ENCODE measurements at regions not wholly inside any gene's neighbourhood (a gene's known extent, or its start where the extent isn't known, plus 50 kb on each side); places are given as distances from the start of the nearest gene placed in this dataset.

DNA sequence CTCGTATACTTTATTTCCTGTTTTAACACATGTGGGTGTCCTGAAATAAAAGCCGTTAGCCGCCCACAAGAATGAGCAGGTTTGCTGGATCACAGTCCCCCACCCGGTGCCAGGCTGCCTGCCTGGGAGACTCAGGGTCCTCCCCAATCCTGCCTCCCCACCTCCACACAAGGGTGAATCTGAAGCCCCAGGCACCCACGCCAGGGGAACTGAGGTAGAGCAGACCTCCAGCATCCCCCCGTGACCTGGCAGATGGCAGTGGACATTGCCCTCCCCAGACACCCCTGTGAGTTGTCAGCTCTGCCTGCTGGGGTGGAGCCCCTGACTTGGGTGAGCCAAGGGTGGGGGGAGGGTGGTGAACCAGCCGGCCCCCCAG, 114.8 kb downstream of the METRNL start:
- ATAC-seq = peak; percentile 32
- TF ChIP-seq, protein P1, sequence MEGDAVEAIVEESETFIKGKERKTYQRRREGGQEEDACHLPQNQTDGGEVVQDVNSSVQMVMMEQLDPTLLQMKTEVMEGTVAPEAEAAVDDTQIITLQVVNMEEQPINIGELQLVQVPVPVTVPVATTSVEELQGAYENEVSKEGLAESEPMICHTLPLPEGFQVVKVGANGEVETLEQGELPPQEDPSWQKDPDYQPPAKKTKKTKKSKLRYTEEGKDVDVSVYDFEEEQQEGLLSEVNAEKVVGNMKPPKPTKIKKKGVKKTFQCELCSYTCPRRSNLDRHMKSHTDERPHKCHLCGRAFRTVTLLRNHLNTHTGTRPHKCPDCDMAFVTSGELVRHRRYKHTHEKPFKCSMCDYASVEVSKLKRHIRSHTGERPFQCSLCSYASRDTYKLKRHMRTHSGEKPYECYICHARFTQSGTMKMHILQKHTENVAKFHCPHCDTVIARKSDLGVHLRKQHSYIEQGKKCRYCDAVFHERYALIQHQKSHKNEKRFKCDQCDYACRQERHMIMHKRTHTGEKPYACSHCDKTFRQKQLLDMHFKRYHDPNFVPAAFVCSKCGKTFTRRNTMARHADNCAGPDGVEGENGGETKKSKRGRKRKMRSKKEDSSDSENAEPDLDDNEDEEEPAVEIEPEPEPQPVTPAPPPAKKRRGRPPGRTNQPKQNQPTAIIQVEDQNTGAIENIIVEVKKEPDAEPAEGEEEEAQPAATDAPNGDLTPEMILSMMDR (IDR thresholded peaks at IDR 0.05) = no peak
- no peak for DNase-seq
- POLR2A ChIA-PET = no interaction called here
- Mint-ChIP-seq H3K36me3 (ENCODE audit: low read depth) (no peaks in the 10 kb centered on the region), H3K4me1 (ENCODE audit: low read depth) (peaks cover 29% of the 10 kb centered on the region), H3K27me3 (no peaks in the 10 kb centered on the region), H3K27ac (peak overlapping the region; percentile 83), H3K9me3 (no peaks in the 10 kb centered on the region), H3K4me3 (peak overlapping the region; percentile 14)
- CTCF ChIA-PET = no interaction called here
- intact Hi-C loops (cut with micrococcal nuclease) = no loop called here

DNA sequence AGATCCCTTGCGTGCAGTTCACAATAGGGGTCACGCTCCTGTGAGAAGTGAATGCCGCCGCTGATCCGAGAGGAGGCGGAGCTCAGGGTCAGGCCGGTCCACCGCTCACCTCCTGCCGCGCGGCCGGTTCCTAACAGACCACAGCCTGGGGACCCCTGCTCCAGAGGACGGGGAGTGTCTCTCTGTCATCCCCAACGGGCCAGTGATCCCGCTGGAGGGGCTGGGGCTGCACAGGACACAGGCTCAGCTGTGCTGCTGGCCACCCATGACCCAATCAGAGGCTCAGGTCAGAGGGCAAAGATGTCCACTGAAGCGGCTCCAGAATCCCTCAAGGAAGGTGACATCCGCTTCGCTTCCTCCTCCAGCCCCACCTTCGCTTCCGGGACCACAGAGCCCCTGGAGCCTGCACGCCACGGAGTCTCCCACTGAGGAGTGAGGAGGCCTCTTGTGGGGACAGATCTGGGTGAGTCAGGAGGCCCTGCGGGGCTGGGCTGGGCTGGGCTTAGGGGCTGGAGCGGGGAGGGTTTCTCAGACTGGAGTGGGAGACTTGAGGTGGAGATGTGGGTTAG, 115.4 kb downstream of the METRNL start:
- H3K4me1 Mint-ChIP-seq (ENCODE audit: low read depth) = peaks cover 36% of the 10 kb centered on the region
- no peaks in the 10 kb centered on the region for H3K36me3 Mint-ChIP-seq (ENCODE audit: low read depth)
- H3K9me3 Mint-ChIP-seq = no peaks in the 10 kb centered on the region
- H3K4me3 Mint-ChIP-seq = no peak overlapping the region
- ChIA-PET POLR2A (no interaction called here), CTCF (no interaction called here)
- intact Hi-C loops (cut with micrococcal nuclease) = no loop called here
- ATAC-seq (no peak), DNase-seq (peak; percentile 24)
- no peak overlapping the region for H3K27ac Mint-ChIP-seq
- TF ChIP-seq, protein P1 (IDR thresholded peaks at IDR 0.05) = no peak
- no peaks in the 10 kb centered on the region for H3K27me3 Mint-ChIP-seq

DNA sequence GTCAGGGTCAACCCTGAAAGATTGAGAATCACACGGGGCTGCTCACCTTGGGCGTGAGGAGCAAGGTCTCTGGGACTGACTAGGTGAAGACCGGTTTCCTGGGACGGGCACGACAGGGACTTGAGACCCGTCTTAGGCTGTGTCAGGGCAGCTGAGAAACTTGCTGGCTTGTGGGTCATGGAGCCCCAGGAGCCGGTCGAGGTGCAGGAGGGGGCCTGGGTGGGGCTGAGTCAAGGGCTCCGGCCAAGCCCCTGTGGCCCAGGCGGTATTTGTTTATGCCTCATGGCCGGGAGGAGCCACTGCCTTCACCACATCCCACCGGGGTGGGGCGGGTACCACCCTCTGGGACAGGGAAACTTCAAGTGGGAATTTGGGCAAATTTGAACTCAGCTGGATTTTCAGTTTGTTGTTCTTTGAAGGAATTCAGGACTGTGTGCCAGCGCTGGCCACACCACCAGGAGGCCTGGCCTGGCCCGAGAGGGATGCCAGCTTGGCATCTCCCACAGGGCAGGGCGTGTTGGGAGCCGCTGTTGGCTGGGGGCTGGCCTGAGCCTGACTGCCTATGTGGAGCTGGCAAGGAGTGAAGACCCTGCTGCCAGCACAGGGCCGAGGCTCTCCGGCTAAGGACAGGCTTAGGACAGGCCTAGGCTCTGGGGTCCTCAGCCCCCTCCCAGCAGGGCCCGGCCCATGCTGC, 116.1 kb downstream of the METRNL start:
- no peak overlapping the region for H3K4me3 Mint-ChIP-seq
- no peaks in the 10 kb centered on the region for H3K9me3 Mint-ChIP-seq
- ATAC-seq (no peak), DNase-seq (no peak)
- H3K27me3 Mint-ChIP-seq = no peaks in the 10 kb centered on the region
- H3K36me3 Mint-ChIP-seq (ENCODE audit: low read depth) = no peaks in the 10 kb centered on the region
- intact Hi-C loops (cut with micrococcal nuclease) = no loop called here
- TF ChIP-seq, protein P1 (IDR thresholded peaks at IDR 0.05) = no peak
- ChIA-PET POLR2A (no interaction called here), CTCF (no interaction called here)
- H3K4me1 Mint-ChIP-seq (ENCODE audit: low read depth) = peaks cover 42% of the 10 kb centered on the region
- no peak overlapping the region for H3K27ac Mint-ChIP-seq

DNA sequence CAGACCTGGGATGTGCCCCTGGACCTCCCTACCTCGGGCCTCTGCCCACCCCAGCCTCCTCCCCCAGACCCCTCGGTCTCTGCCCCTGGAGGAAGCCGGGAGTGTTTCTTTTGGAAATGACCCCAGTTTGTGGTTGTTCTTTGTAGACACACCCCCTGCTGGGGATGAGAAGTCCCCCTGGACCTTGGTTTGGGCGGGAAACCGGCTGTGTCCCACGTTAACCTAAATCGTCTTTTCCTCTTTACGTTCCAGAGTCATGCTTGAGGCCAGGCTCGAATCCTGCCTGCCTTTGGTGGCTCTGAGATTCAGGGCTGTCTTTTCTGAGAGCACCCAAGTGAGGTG, 116.6 kb downstream of the METRNL start:
- no peaks in the 10 kb centered on the region for H3K27me3 Mint-ChIP-seq
- peaks cover 47% of the 10 kb centered on the region for H3K4me1 Mint-ChIP-seq (ENCODE audit: low read depth)
- no peak overlapping the region for H3K4me3 Mint-ChIP-seq
- ChIA-PET POLR2A (no interaction called here), CTCF (no interaction called here)
- no peaks in the 10 kb centered on the region for H3K9me3 Mint-ChIP-seq
- no peak for DNase-seq
- TF ChIP-seq, protein P1 (IDR thresholded peaks at IDR 0.05) = no peak
- no peak overlapping the region for H3K27ac Mint-ChIP-seq
- no peak for ATAC-seq
- no peaks in the 10 kb centered on the region for H3K36me3 Mint-ChIP-seq (ENCODE audit: low read depth)
- intact Hi-C loops (cut with micrococcal nuclease) = no loop called here

DNA sequence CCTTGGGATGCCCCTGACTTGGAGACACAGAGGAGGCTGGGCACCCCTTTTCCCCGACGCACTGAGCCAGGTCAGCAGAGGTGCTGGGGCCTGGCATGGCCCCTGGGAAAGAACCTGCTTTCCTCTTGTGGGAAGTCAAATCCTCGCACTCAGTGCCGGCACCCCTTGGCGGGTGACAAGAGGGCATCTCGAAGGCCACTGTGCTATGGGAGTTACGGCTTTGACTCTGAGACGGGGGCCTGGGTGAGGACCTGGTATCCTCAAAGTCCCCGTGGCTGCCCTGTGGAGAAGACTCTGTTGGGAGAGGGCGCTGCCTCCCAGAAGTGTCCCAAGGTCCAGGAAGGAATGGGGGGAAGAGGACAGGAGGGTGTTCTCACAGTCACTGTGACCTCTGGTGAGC, 117.0 kb downstream of the METRNL start:
- TF ChIP-seq, protein P1 (IDR thresholded peaks at IDR 0.05) = no peak
- intact Hi-C loops (cut with micrococcal nuclease) = no loop called here
- CTCF ChIA-PET = no interaction called here
- peaks cover 51% of the 10 kb centered on the region for H3K4me1 Mint-ChIP-seq (ENCODE audit: low read depth)
- no peak overlapping the region for H3K4me3 Mint-ChIP-seq
- H3K27me3 Mint-ChIP-seq = no peaks in the 10 kb centered on the region
- no peaks in the 10 kb centered on the region for H3K36me3 Mint-ChIP-seq (ENCODE audit: low read depth)
- ATAC-seq (no peak), DNase-seq (no peak)
- no peak overlapping the region for H3K27ac Mint-ChIP-seq
- POLR2A ChIA-PET = no interaction called here
- H3K9me3 Mint-ChIP-seq = no peaks in the 10 kb centered on the region

Data from activated CD8-positive, alpha-beta T cell treated with anti-CD3 and anti-CD28 coated beads for 36 hours (primary cell).